ACC112 (cell line): ENCODE measurements at regions not wholly inside any gene's neighbourhood (a gene's known extent, or its start where the extent isn't known, plus 50 kb on each side); places are given as distances from the start of the nearest gene placed in this dataset.

Experiments
- H2AFZ ChIP-seq: fragments of 200-600 bp; sonication (generic); one replicate; pipeline ENCODE4 v1.6.0; 2017; ENCODE audit warnings: antibody characterized with exemption, low read length; ENCODE audit not compliant: unreplicated experiment
- H3K27ac ChIP-seq: fragments of 200-600 bp; sonication (generic); 2 replicates; pipeline ENCODE4 v1.5.1; 2014; ENCODE audit warnings: low read depth, mild to moderate bottlenecking, antibody characterized with exemption, low read length, moderate library complexity
- H3K27me3 ChIP-seq: fragments of 200-600 bp; sonication (generic); 2 replicates; pipeline ENCODE4 v1.6.1; 2014; ENCODE audit warnings: mild to moderate bottlenecking, antibody characterized with exemption, low read length, moderate library complexity, mixed read lengths; ENCODE audit not compliant: insufficient read depth
- H3K36me3 ChIP-seq: fragments of 200-600 bp; sonication (generic); 2 replicates; pipeline ENCODE4 v1.6.1; 2016; ENCODE audit warnings: mild to moderate bottlenecking, antibody characterized with exemption, low read length, moderate library complexity, mixed read lengths; ENCODE audit not compliant: insufficient read depth
- H3K4me1 ChIP-seq: fragments of 200-600 bp; sonication (generic); one replicate; pipeline ENCODE4 v1.6.1; 2016; ENCODE audit warnings: low read length, mixed read lengths; ENCODE audit not compliant: insufficient read depth, unreplicated experiment, control insufficient read depth
- H3K4me3 ChIP-seq: fragments of 200-600 bp; sonication (generic); 2 replicates; pipeline ENCODE4 v1.5.1; 2014; ENCODE audit warnings: mild to moderate bottlenecking, low read depth, low read length
- H3K79me2 ChIP-seq: fragments of 200-600 bp; sonication (generic); one replicate; pipeline ENCODE4 v1.6.0; 2016; ENCODE audit warnings: low read length; ENCODE audit not compliant: control insufficient read depth, unreplicated experiment, insufficient read depth

DNA sequence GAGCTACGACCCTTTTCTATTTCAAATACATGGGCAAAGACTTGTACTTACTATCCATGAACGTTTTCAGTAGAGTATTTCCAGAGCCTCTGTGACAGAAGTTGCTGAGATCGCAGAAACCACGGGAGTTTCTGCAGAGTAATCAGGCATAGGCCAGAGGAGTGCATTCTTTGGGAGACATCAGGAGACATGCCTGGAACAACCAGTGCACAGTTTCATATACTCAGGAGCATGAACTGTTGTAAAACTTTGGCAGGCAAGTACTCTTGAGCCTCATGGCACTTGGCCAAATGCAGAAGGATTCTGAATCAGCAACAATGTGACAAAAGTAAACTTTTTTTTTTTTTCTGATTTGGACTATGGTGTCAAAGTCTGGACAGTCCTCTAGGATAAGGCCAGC, 307.1 kb downstream of the GRB14 start:
- Histone ChIP-seq H3K36me3 (no peaks in the 10 kb centered on the region), H3K27ac (no peak overlapping the region), H2AFZ (no peak overlapping the region), H3K4me3 (no peak overlapping the region), H3K4me1 (no peaks in the 10 kb centered on the region), H3K79me2 (no peaks in the 10 kb centered on the region), H3K27me3 (no peaks in the 10 kb centered on the region)

DNA sequence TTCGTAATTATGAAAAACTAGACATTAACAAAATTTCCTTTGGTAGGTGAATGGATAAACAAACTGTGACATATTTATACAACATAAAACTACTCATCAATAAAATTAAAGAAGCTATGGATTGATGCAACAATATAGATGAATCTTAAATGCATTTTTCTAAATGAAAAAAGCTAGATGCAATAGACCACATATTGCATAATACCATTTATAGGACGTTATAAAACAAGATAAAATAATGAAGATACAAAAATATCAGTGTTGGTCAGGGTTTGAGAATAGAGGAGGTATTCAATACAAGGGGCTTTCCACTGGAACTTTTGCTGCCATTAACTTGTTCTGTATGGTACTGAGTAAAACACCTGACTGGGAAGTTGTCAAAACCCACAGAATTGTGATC, 314.4 kb downstream of the GRB14 start:
- Histone ChIP-seq H3K79me2 (no peaks in the 10 kb centered on the region), H3K27me3 (no peaks in the 10 kb centered on the region)

DNA sequence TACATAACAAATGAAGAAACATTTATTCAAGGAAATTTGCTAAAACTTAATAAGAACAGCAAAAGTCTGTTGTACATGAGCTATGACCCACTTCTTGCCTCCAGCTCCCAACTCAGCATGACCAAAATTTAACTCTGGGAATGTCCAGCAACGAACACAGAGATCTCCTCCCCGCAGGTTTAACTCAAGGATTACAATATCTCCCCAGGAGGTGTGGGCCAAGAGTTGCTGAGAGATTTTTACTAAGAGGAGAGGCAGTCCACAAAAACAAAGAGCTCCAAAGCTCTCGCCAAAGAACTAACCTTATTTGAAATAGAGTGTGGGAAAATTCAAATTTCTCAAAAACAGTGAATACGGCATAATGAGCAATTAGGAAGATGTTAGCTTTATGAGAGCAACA, 318.5 kb downstream of the GRB14 start:
- Histone ChIP-seq H2AFZ (no peak overlapping the region), H3K79me2 (no peaks in the 10 kb centered on the region), H3K27me3 (no peaks in the 10 kb centered on the region), H3K27ac (no peak overlapping the region), H3K4me3 (no peak overlapping the region), H3K36me3 (no peaks in the 10 kb centered on the region), H3K4me1 (no peaks in the 10 kb centered on the region)

More for the DNA sequence above, 314.4 kb downstream of the GRB14 start:
- H3K4me3 ChIP-seq: no peak overlapping the region
- no peaks in the 10 kb centered on the region for H3K36me3 ChIP-seq
- no peaks in the 10 kb centered on the region for H3K4me1 ChIP-seq
- H3K27ac ChIP-seq: no peak overlapping the region
- H2AFZ ChIP-seq: no peak overlapping the region

DNA sequence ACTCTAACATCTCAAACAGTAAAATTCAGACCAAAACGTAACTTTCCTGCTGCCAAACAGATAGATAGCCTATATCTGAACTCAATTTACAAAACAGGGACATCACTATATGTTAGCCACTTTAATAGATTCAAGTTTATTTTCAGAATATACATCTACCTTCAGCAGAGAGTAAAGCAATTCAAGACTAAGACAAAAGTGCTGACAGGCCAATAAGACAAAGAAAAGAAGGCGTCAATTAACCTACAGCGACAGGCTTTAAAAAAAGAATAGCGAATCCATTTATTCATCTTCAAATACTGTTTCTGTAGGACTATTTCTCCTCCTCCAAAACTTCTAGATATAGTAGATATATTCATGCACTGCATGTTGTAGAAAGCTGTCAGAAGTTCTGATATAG, 333.0 kb downstream of the GRB14 start:
- Histone ChIP-seq H3K36me3 (no peaks in the 10 kb centered on the region), H3K79me2 (no peaks in the 10 kb centered on the region), H3K4me1 (no peaks in the 10 kb centered on the region), H3K27me3 (no peaks in the 10 kb centered on the region), H3K4me3 (no peak overlapping the region), H3K27ac (no peak overlapping the region), H2AFZ (no peak overlapping the region)

DNA sequence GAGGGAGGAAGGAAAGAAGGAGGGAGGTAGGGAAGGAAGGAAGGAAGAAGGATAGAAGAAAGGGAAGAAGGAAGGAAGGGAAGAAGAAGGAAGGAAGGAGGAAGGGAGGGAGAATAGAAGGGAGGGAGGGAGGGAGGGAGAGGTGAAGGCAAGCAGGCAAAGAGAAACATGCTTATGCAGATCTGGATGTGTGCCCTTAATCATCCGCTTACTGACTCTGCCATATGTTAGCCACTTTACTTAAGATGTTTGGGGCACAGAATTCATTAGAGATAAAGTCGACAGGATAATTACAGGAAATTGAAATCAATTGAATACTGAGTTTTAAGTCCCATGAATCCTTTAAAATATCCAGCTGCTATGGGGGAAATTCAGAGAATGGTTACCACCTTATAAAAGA, 334.2 kb downstream of the GRB14 start:
- Histone ChIP-seq H3K27me3 (no peaks in the 10 kb centered on the region), H3K79me2 (no peaks in the 10 kb centered on the region), H3K4me1 (no peaks in the 10 kb centered on the region), H3K4me3 (no peak overlapping the region), H2AFZ (no peak overlapping the region), H3K36me3 (no peaks in the 10 kb centered on the region), H3K27ac (no peak overlapping the region)

DNA sequence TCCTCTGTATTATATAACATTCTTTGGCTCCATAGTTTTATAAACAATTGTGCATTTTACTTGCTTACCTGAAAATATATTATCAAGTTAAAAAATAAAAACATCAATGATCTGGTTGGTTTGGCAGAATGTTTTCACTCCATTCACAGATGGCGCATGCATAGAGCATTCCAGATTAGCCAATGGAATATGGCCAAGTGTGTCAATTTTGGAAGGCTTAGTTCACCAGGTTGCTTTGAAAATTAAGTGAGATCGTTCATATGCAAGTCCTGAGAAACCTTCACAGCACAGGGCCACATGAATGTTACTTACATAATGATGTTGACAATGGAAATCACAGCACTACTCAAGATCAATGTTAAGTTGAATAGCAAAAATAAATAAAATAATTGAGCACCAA, 335.7 kb downstream of the GRB14 start:
- Histone ChIP-seq H3K27me3 (no peaks in the 10 kb centered on the region), H3K27ac (no peak overlapping the region), H3K79me2 (no peaks in the 10 kb centered on the region), H3K4me1 (no peaks in the 10 kb centered on the region), H3K36me3 (0 out of 2 replicates have a peak, but pooled peaks cover 3% of the 10 kb centered on the region), H2AFZ (no peak overlapping the region), H3K4me3 (no peak overlapping the region)

DNA sequence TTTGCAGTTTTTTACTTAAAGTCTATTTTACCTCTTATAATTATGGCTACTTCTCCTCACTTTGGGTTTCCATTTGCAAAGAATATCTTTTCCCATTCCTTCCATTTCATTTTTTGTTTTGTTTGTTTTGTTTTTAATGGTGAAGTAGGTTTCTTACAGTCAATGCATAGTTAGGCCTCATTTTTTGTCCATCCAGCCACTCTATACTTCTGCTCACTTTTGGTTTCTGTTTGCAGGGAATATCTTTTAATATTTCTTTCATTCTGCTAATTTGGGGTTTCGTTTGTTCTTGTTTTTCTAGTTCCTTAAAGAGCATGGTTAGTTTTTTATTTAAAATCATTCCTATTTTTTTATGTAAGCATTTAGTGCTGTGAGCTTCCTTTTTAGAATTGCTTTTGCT, 339.4 kb downstream of the GRB14 start:
- H3K27me3 ChIP-seq: no peaks in the 10 kb centered on the region

GRCh38 chr2:164275659-164276058, 345.6 kb downstream of the GRB14 start:
- no peaks in the 10 kb centered on the region for H3K36me3 ChIP-seq
- H3K4me1 ChIP-seq: no peaks in the 10 kb centered on the region
- no peak overlapping the region for H2AFZ ChIP-seq
- no peak overlapping the region for H3K27ac ChIP-seq
- no peaks in the 10 kb centered on the region for H3K79me2 ChIP-seq
- no peaks in the 10 kb centered on the region for H3K27me3 ChIP-seq
- no peak overlapping the region for H3K4me3 ChIP-seq

More for the DNA sequence above, 339.4 kb downstream of the GRB14 start:
- Histone ChIP-seq H3K4me1 (no peaks in the 10 kb centered on the region), H3K79me2 (no peaks in the 10 kb centered on the region), H3K27ac (no peak overlapping the region), H2AFZ (peak overlapping the region; percentile 64), H3K36me3 (0 out of 2 replicates have a peak, but pooled peaks cover 3% of the 10 kb centered on the region), H3K4me3 (peak overlapping the region; percentile 4; the same call in 1 of the 2 replicates)

- H3K79me2 ChIP-seq: no peaks in the 10 kb centered on the region
- H3K27ac ChIP-seq: no peak overlapping the region
- H3K27me3 ChIP-seq: no peaks in the 10 kb centered on the region
- H3K4me1 ChIP-seq: no peaks in the 10 kb centered on the region
- no peaks in the 10 kb centered on the region for H3K36me3 ChIP-seq
- H2AFZ ChIP-seq: no peak overlapping the region
- no peak overlapping the region for H3K4me3 ChIP-seq
Observed at GRCh38 chr2:164260506-164260905, 360.8 kb downstream of the GRB14 start.

- no peak overlapping the region for H3K27ac ChIP-seq
- H3K27me3 ChIP-seq: no peaks in the 10 kb centered on the region
- no peaks in the 10 kb centered on the region for H3K36me3 ChIP-seq
- no peak overlapping the region for H2AFZ ChIP-seq
- H3K79me2 ChIP-seq: no peaks in the 10 kb centered on the region
- H3K4me3 ChIP-seq: no peak overlapping the region
- H3K4me1 ChIP-seq: no peaks in the 10 kb centered on the region
Observed at GRCh38 chr2:164257742-164258141, 363.5 kb downstream of the GRB14 start.

DNA sequence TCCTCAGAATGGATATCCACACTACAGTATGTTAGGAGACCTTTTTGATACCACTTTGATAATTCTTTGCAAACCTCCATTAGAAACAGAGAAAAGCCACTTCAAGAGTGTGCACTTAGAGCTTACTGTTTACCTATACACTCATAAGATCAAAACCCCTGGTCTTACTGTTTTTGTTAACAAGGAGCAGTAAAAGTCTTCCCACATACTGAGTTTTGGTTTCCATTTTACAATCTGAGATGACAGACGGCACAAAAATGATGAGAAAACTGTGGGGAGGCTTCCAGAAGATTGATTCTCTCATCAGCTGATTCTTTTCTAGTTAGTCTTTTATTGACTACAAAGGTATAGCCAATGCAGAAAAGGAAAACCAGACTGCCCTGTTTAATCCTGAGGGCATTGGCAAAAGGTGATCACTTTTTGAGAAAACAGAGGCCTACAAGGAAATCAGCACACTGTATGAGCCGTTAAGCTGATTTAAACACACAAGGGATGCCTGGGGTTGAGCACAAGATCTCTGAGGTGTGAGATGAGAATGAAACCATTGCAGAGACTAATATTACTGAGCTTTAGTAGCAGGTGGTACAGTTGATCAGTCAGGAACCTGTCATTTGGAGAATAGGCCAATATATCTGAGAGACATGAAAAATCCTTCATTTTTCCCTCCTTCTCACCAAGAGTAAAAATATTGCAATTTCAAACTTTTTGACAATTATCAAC, 368.6 kb downstream of the GRB14 start:
- Histone ChIP-seq H3K79me2 (no peaks in the 10 kb centered on the region), H3K4me3 (no peak overlapping the region), H3K27me3 (no peaks in the 10 kb centered on the region), H3K4me1 (no peaks in the 10 kb centered on the region), H3K27ac (no peak overlapping the region), H3K36me3 (no peaks in the 10 kb centered on the region), H2AFZ (no peak overlapping the region)
